ENCODE measurements at regions not wholly inside any gene's neighbourhood (a gene's known extent, or its start where the extent isn't known, plus 50 kb on each side); places are given as distances from the start of the nearest gene placed in this dataset.
"Not testable (repeated sequence)": the region's sequence is repeated elsewhere in the genome, so short reads cannot be mapped to it uniquely, and the experiment has no call there.

- DNase-seq, result no peak
Observed at GRCh38 chr6:130676773-130677144, 150.4 kb upstream of the SMLR1 start.

- no peak for DNase-seq
Observed at GRCh38 chr6:130677312-130677711, 149.9 kb upstream of the SMLR1 start.

DNA sequence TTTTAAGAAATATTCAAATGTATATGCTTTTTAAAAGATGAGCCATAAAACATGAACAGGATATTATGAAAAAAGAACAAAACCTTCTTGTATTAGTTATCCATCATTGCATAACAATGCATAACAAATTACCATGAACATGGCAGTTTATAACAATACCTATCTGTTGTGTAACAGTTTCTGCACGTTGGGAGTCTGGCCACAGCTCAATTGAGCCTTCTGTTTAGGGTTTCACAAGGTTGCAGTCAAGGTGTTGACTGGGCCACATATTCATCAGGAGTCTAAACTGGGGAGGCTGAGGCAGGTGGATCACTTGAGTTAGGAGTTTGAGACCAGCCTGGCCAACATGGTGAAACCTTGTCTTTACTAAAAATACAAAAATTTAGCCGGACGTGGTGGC, 149.4 kb upstream of the SMLR1 start:
- no peak for DNase-seq

DNA sequence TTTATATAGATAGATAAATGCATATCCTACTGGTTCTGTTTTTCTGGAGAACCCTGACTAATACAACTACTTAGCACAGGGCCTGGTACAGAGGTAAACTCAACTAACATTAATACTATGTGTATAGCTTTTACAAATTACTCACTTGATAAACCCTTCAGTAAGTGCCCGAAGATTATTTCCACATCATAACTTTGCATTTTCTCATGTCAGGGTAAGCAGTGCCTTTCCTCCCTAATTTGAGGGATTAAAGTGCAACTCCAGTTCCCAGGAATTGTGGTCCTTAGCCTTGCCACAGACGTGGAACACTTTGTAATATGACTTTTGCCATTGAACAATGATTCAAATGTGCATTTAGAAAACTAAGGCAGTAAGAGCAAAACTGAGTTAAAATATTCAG, 147.5 kb upstream of the SMLR1 start:
- no peak for DNase-seq

DNA sequence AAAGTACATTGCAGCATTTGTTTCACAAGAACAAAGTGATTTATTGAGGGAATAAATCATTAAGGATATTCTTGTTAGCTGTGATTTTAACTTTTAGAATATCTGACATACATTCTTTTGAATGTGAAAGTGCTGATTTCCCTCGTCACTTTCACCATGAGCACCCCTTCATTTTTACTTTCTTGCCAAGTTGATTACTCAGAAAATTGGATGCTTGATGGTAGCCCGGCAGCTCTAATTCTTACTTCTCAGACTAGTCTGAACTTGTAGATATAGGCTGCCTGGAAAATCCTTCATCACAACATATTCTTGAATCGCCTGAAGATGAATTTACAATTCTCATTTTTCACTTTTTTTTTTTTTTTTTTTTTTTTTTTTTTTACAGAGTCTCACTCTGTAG, 147.1 kb upstream of the SMLR1 start:
- DNase-seq, result no peak

- DNase-seq, result no peak
Observed at GRCh38 chr6:130681028-130681427, 146.2 kb upstream of the SMLR1 start.

DNA sequence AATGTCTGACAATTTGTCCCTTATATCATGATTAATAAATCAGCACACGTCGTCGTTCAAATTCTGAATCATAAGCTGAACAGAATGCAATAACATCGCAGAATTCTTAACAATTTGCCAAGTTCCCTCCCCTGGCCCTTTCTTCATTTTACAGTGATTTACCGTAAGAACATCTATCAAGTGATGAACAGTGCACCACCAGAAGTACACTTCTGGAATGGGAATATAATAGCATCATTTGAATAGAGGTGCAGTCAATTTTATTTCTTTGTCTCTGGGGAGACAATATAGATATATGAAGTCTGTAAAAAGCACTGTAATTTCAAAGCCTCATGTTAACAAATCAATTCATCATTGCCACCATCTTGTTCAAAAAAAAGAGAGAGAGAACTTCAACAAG, 145.1 kb upstream of the SMLR1 start:
- DNase-seq, result no peak

GRCh38 chr6:130683761-130684517, 143.3 kb upstream of the SMLR1 start:
- no peak for DNase-seq

DNA sequence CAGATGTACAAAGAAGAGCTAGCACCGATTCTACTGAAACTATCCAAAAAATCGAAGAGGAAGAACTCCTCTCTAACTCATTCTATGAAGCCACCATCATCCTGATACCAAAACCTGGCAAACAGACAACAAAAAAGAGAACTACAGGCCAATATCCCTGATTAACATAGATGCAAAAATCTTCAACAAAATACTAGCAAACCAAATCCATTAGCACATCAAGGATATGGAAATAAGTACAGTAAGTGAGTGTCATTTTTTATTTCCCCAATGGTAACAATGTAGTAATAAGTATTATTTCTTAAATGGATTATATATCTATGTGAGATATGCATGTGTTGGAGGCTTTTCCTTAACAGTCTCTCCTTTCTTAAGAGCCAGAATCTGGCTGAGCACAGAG, 134.5 kb upstream of the SMLR1 start:
- no peak for DNase-seq

- DNase-seq, result no peak
Observed at GRCh38 chr6:130693944-130694343, 133.3 kb upstream of the SMLR1 start.

DNA sequence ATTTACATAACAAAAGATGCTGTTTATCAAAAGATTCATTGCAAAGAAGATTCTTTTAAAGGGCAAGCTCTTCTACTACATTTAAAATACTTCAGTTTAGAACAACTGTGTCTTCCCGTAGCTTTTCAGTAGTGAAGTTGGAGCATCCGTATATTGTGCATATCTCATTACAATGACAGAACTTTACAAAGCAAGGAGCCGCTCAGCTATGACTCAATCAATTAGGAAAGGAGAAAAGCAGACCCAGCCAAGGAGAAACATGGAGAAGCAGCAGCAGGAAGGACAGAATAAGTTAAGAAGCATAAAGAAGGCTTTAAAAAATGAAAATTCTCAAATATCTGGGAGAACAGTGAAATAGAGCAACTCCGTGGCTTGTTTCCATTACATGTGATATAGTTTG, 132.6 kb upstream of the SMLR1 start:
- DNase-seq, result no peak

DNA sequence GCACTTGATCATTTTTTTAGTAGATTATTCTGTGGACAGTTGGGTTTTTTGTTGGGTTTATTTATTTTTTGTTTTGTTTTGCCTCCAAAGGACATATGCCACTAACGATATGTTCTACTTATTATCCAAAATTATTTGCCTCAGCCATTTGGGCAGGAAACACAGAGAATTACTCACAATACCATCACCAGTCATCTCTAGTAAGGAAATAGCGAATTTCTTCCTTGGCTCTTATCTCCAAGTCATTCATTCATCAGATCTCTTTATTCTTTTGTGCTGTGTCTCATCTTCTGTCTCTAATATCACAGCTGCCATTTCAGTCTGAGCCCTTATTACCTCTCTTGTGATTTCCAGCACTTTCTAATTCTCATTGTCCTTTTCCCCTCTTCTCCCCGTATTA, 130.4 kb upstream of the SMLR1 start:
- no peak for DNase-seq

- DNase-seq, result no peak
Observed at GRCh38 chr6:130697271-130697994, 129.8 kb upstream of the SMLR1 start.

GRCh38 chr6:130697995-130698535, 129.1 kb upstream of the SMLR1 start:
- DNase-seq, result peak in 2 of 4 experiments; percentile 2 to 16

DNA sequence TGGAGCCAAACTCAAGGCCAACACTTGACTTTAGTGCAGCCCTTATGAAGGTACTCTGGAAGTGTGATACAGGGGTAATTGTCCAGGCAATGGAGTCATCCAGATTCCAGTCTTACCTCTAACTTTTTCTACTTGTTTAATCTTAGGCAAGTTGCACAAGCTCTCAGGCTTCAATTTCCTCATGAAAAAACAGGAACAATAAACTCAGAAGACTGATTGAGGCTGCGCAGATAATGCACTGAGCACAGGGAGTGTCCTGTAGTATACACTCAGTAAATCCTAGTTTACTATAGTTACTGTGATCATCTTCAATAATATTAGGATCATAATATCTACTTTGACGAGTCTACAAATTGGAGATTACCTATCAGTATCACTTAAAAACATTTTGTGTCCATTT, 127.5 kb upstream of the SMLR1 start:
- DNase-seq, result no peak

DNA sequence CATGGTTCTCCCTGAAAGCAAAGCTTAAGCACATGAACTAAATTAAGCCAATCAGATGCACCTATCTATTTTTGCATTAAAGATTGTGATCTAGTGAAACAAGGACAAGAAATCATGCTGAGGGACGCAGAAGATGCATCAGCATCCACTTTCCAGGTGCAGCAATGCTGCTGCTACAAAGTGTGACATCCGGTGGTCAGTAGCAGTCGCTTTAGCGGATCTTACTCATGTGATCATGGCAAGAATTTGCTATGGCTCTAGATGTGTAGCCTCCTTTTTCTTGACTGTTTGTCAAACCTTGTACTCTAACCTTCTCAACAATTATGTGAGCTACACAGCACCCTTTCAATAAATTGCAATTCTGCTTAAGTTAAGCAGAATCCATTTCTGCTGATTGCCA, 126.8 kb upstream of the SMLR1 start:
- no peak for DNase-seq

- no peak for DNase-seq
Observed at GRCh38 chr6:130708338-130708737, 118.9 kb upstream of the SMLR1 start.

DNA sequence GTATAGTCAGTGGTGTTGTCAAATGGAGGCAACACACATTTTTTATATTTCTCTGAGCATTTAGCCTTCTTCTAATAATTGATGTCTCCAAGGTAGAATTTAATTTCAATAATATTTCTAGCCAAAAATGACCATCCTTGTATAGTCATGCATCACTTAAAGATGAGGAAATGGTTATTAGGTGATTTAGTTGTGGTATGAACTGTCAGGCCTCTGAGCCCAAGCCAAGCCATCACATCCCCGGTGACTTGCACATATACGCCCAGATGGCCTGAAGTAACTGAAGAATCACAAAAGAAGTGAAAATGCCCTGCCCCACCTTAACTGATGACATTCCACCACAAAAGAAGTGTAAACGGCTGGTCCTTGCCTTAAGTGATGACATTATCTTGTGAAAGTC, 115.6 kb upstream of the SMLR1 start:
- not testable (repeated sequence) for DNase-seq

DNA sequence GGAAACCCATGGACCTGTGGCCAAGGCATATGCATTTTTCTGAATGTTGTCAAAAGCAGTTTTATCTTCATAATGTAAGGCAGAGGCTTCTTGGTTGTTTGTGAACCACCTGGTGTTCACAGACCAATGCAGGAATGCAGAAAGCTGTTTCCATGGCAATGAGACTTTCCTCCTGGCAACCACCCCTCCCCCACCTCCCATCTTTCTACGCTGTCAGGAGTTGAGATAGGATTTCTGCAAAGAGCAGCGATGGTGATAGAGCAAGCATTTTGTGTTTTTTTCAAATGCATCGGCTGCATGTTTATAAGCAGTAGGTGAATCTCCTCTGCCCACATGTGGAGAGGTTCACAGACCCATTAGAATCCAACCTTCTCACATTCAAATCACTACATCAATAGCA, 114.1 kb upstream of the SMLR1 start:
- DNase-seq, result no peak

- no peak for DNase-seq
Observed at GRCh38 chr6:130715058-130715457, 112.1 kb upstream of the SMLR1 start.

DNA sequence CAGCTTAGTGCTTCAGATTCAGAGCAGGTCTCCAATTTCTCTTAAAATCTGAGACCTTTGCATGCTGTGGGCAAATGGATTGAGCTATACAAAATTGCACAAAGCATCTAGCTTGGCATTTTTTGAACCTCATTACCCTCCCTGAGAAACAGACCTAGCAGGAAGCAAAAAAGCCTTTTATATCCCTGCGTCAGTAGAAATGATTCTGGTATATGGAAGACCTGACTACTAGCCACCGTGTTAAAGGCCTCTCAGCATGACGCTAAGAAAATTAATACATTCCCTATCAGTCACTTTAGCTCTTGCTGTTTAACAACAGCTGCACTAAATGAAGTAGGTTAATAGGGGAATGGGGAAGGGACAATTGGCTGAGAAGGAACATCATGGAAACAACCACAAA, 110.7 kb upstream of the SMLR1 start:
- no peak for DNase-seq

- no peak for DNase-seq
Observed at GRCh38 chr6:130717657-130718056, 109.5 kb upstream of the SMLR1 start.

DNA sequence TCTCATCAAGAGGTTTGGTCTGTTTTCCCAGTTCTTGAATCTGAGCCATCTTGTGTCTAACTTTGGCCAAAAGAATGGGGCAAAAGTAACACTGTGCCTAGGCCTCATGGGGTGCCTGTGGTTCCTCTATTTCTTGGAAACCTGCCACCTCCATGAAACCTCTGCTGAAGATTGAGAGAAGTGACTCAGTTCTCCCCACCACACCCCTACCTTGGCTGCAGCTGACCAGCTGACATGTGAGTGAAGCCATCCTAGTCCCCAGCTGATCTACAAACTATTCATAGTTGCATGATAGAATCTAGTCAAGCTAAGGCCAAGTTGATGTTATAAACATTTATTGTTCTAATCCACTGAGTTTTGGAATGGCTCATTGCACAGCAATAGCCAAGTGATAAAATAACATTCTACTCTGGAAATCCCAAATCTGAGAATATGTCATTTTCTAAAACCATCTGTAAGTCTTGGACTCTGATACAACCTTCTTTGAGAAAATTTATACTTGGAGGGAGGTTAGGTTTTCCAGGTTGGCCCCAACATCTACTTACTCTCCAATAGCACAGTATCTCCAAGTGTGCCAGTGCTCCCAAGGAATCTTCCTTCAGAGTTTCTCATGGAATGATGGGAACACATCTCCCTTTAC, 107.0 kb upstream of the SMLR1 start:
- no peak for DNase-seq

DNA sequence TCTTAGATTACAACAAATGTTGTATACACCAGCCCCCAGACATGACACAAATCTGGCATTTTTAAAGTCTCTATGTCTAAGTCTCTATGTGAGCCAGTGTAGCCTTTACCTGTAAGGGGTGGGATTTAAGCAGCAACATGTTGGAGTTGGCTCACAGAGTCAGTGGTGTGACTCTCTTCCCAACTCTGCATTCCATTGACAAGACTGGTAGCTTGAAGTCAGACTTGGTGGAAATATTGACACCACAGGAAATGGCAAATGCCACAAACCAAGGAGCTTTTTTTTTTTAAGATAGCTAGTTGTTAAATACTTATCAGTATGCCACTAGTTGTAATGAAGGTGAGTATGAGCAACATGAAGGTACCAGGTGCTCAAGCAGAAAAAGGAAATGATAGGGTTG, 103.1 kb upstream of the SMLR1 start:
- no peak for DNase-seq

Measured in activated CD4-positive, CD25-positive, alpha-beta regulatory T cell (primary cell).